Naive thymus-derived CD4-positive, alpha-beta T cell (primary cell): ENCODE measurements at regions not wholly inside any gene's neighbourhood (a gene's known extent, or its start where the extent isn't known, plus 50 kb on each side); places are given as distances from the start of the nearest gene placed in this dataset.

Source experiments
- ATAC-seq: fragments of 150-1000 bp; cut with Tn5 transposase; 2 replicates; pipeline ENCODE4 v1.10.0; 2021; ENCODE audit warnings: mild to moderate bottlenecking, moderate library complexity
- CTCF ChIA-PET: fragments of 350-600 bp; sonication (Branson Sonifier 250); formaldehyde crosslinking; loops from one replicate; lab custom pipeline; 2021; ENCODE audit warnings: antibody characterized with exemption; lab: Charles Lee
- POLR2A ChIA-PET: fragments of 350-600 bp; sonication (Branson Sonifier 250); formaldehyde crosslinking; loops from one replicate; lab custom pipeline; 2021; ENCODE audit warnings: antibody characterized with exemption, inconsistent platforms; lab: Charles Lee
- DNase-seq, 9 donors: peaks; one replicate each; pipeline versions ENCODE4 v3.0.0 to v3.0.0-alpha.2; 2020 to 2022; ENCODE audit warnings: mixed read lengths in 1 of 9
- H3K27ac ChIP-seq: one replicate; pipeline ENCODE4 v1.7.0; 2013; ENCODE audit warnings: mild to moderate bottlenecking, low read depth, low read length, moderate library complexity
- H3K27me3 ChIP-seq, 2 donors: one replicate each; pipeline ENCODE4 v1.7.0; 2013; ENCODE audit warnings: low read length in 2 of 2, mild to moderate bottlenecking in 2 of 2, moderate library complexity in 2 of 2; ENCODE audit not compliant: control insufficient read depth in 2 of 2, insufficient read depth in 2 of 2
- H3K36me3 ChIP-seq, 3 experiments: 1 replicate in 2 of 3; 2 replicates in 1 of 3; pipeline ENCODE4 v1.7.0; 2013; ENCODE audit warnings: low read length in 3 of 3, mild to moderate bottlenecking in 3 of 3, moderate library complexity in 1 of 3; ENCODE audit not compliant: insufficient read depth in 3 of 3, control insufficient read depth in 2 of 3
- H3K4me1 ChIP-seq, 2 donors: one replicate each; pipeline ENCODE4 v1.7.0; 2013; ENCODE audit warnings: low read length in 2 of 2, mild to moderate bottlenecking in 2 of 2, moderate library complexity in 1 of 2; ENCODE audit not compliant: control insufficient read depth in 2 of 2, insufficient read depth in 2 of 2
- H3K4me3 ChIP-seq: 2 replicates; pipeline ENCODE4 v1.7.0; 2013; ENCODE audit warnings: mild to moderate bottlenecking, low read length
- H3K9me3 ChIP-seq, 3 experiments: 1 replicate in 2 of 3; 2 replicates in 1 of 3; pipeline ENCODE4 v1.7.0; 2013; ENCODE audit warnings: low read length in 3 of 3; ENCODE audit not compliant: control insufficient read depth in 2 of 3
- H3K27ac Mint-ChIP-seq, 9 donors: one replicate each; pipeline ENCODE4 v1.8.0; 2020 to 2022; ENCODE audit warnings: mixed read lengths in 9 of 9, mild to moderate bottlenecking in 8 of 9, moderate library complexity in 5 of 9, inconsistent platforms in 2 of 9
- H3K27me3 Mint-ChIP-seq, 5 donors: one replicate each; pipeline ENCODE4 v1.8.0; 2021 to 2022; ENCODE audit warnings: mixed read lengths in 5 of 5, mild to moderate bottlenecking in 1 of 5
- H3K36me3 Mint-ChIP-seq, 5 donors: one replicate each; pipeline ENCODE4 v1.8.0; 2020 to 2022; ENCODE audit warnings: mixed read lengths in 5 of 5, mild to moderate bottlenecking in 3 of 5, inconsistent platforms in 1 of 5
- H3K4me1 Mint-ChIP-seq, 7 donors: one replicate each; pipeline ENCODE4 v1.8.0; 2020 to 2022; ENCODE audit warnings: mixed read lengths in 7 of 7, mild to moderate bottlenecking in 3 of 7, inconsistent platforms in 1 of 7
- H3K4me3 Mint-ChIP-seq, 10 donors: one replicate each; pipeline ENCODE4 v1.8.0; 2020 to 2022; ENCODE audit warnings: mild to moderate bottlenecking in 10 of 10, mixed read lengths in 10 of 10, moderate library complexity in 6 of 10, inconsistent platforms in 2 of 10
- H3K9me3 Mint-ChIP-seq, 11 donors: one replicate each; pipeline ENCODE4 v1.8.0; 2020 to 2022; ENCODE audit warnings: mixed read lengths in 11 of 11, mild to moderate bottlenecking in 4 of 11, inconsistent platforms in 1 of 11, moderate library complexity in 1 of 11
- intact Hi-C, 2 donors: fragments of 100-400 bp; cut with micrococcal nuclease; formaldehyde crosslinking; loops; one replicate each; pipeline ENCODE4 v1.15.1; 2023

DNA sequence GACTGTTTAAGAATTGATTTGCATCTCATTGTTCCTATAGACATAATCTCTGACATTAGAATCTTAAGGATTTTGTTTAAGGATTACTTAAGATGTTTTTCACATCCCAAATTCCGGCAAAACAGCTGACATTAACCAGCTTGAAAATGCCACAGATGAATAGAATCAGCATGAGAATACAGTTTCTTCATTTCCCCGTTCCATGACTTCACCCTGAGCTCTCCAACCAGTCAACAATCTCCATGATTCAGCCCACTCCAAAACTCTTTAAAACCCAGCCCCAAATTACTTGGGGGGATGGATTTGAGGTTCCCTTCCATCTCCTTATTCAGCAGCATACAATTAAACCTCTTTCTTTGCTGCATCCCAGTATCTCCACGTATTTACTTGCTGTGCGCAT lies 201.0 kb downstream of the LYPLAL1 start:
- peaks cover 0 to 8% (median 0%) of the 10 kb centered on the region in 11 donors for H3K9me3 Mint-ChIP-seq
- POLR2A ChIA-PET = no interaction called here
- no peaks in the 10 kb centered on the region for H3K27me3 Mint-ChIP-seq
- Histone ChIP-seq H3K4me3 (no peak overlapping the region), H3K27me3 (no peaks in the 10 kb centered on the region), H3K36me3 (no peaks in the 10 kb centered on the region), H3K9me3 (no peaks in the 10 kb centered on the region), H3K27ac (no peak overlapping the region), H3K4me1 (no peaks in the 10 kb centered on the region)
- ATAC-seq (no peak), DNase-seq (no peak)
- no peak overlapping the region for H3K27ac Mint-ChIP-seq
- intact Hi-C loops = no loop called here
- H3K4me1 Mint-ChIP-seq = no peaks in the 10 kb centered on the region
- CTCF ChIA-PET = no interaction called here
- H3K4me3 Mint-ChIP-seq = no peak overlapping the region
- H3K36me3 Mint-ChIP-seq = no peaks in the 10 kb centered on the region

DNA sequence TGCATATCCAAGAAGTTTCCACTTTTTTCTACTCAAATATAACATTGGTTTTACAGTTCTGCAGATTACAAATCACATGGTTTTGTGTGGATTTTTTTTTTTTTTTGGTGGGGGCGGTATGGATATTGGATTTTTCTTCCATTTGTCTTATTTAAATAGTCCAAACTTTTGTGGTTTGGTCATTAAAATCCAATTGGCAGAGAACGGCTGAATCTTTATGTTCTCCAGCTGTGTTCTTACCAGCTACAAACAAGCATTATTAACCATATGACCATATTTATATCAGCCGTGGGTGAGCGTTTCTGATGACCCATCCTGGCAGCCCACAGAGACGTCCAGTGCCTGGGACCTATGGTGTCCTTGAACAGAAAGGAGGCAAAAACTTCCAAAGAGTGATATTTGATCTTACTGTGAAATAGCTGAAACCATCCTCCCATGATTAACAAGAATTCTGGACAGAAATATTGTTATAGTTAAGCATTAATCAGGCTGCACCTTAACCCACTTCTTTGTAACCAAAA lies 200.4 kb downstream of the LYPLAL1 start:
- Mint-ChIP-seq H3K4me3 (no peak overlapping the region), H3K4me1 (no peaks in the 10 kb centered on the region), H3K36me3 (no peaks in the 10 kb centered on the region), H3K9me3 (peaks cover 0 to 8% (median 0%) of the 10 kb centered on the region in 11 donors), H3K27me3 (no peaks in the 10 kb centered on the region), H3K27ac (no peak overlapping the region)
- ATAC-seq (no peak), DNase-seq (no peak)
- Histone ChIP-seq H3K4me3 (no peak overlapping the region), H3K27ac (no peak overlapping the region), H3K27me3 (no peaks in the 10 kb centered on the region), H3K36me3 (no peaks in the 10 kb centered on the region), H3K4me1 (no peaks in the 10 kb centered on the region), H3K9me3 (no peaks in the 10 kb centered on the region)
- ChIA-PET CTCF (no interaction called here), POLR2A (no interaction called here)
- intact Hi-C loops = no loop called here

DNA sequence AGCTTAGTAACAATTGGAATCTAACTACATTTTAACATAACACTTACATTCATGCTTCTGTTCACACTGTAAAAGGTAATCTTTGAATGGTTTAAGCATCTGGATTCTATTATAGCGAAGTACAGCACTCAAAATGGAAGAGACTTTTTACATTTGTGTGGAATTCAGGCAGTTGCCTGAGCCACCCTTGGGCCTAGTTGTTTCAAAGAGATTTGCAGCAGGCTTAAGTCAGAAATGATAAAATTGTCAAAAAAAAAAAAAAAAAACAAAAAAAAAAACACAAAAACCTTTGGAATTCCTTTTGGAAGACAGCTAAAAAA lies 199.9 kb downstream of the LYPLAL1 start:
- no peaks in the 10 kb centered on the region for H3K27me3 Mint-ChIP-seq
- H3K36me3 ChIP-seq = no peaks in the 10 kb centered on the region
- ATAC-seq (no peak), DNase-seq (no peak)
- H3K4me3 ChIP-seq = no peak overlapping the region
- H3K9me3 ChIP-seq = no peaks in the 10 kb centered on the region
- H3K27me3 ChIP-seq = no peaks in the 10 kb centered on the region
- intact Hi-C loops = no loop called here
- peaks cover 0 to 8% (median 0%) of the 10 kb centered on the region in 11 donors for H3K9me3 Mint-ChIP-seq
- H3K27ac Mint-ChIP-seq = no peak overlapping the region
- ChIA-PET CTCF (no interaction called here), POLR2A (no interaction called here)
- no peaks in the 10 kb centered on the region for H3K4me1 Mint-ChIP-seq
- H3K27ac ChIP-seq = no peak overlapping the region
- H3K36me3 Mint-ChIP-seq = no peaks in the 10 kb centered on the region
- H3K4me3 Mint-ChIP-seq = no peak overlapping the region
- no peaks in the 10 kb centered on the region for H3K4me1 ChIP-seq

DNA sequence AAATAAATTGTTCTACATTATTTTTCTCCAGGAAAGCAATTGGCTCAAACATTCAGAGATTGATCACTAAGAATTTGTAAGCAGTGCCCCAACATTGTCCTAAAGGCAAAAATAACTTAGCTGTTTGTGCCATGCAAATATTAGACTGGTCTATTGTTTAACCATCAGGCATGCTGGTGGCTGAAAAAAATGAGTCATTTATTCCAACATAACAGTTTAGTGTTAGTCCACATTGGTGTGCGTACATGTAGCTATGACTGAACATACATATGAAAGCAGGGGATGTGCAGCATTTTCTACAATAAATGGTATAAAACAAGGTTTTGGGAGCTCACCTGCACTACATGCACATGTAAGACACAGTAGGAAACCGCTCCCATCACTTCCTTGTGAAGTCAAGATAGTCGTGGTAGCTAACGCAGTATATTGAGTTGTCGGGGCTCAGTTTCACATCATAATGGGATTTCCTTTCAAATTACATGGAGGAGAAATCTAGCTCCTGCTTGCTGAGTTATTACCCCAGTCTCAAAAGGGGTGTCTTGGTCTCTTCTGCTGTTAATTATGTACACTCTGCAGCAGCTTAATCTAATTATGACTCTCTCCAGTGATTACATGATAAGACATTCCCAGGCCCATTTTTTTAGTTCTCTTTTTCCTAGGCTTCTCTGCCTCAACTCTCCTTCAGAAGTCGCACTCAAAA lies 199.4 kb downstream of the LYPLAL1 start:
- no peaks in the 10 kb centered on the region for H3K4me1 ChIP-seq
- Mint-ChIP-seq H3K27me3 (no peaks in the 10 kb centered on the region), H3K9me3 (peaks cover 0 to 7% (median 0%) of the 10 kb centered on the region in 11 donors), H3K36me3 (no peaks in the 10 kb centered on the region), H3K27ac (no peak overlapping the region), H3K4me1 (no peaks in the 10 kb centered on the region), H3K4me3 (no peak overlapping the region)
- ATAC-seq (no peak), DNase-seq (no peak)
- ChIA-PET POLR2A (no interaction called here), CTCF (no interaction called here)
- no peaks in the 10 kb centered on the region for H3K9me3 ChIP-seq
- H3K4me3 ChIP-seq = no peak overlapping the region
- no peaks in the 10 kb centered on the region for H3K27me3 ChIP-seq
- H3K27ac ChIP-seq = no peak overlapping the region
- no peaks in the 10 kb centered on the region for H3K36me3 ChIP-seq
- intact Hi-C loops = no loop called here

DNA sequence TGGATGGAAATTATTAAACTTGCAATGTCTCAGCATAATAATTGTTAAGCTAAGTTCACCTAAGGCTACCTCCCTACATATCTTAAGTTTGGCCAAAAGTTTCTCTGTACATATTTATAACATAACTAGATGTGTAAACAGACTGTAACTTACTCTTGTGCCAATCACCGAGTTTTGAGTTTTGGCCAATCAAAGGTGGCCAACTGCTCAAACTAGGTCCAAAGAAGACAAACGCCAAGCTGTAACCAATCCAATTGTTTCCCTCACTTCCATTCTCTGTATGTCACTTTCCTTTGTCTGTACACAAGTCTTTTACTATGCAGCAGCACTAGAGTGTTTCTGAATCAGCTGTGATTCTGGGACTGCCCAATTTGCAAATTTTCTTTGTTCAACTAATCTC lies 197.8 kb downstream of the LYPLAL1 start:
- Histone ChIP-seq H3K27me3 (no peaks in the 10 kb centered on the region), H3K4me3 (no peak overlapping the region), H3K36me3 (no peaks in the 10 kb centered on the region), H3K9me3 (no peaks in the 10 kb centered on the region), H3K27ac (no peak overlapping the region), H3K4me1 (no peaks in the 10 kb centered on the region)
- no peak for ATAC-seq
- DNase-seq = no peak
- ChIA-PET POLR2A (no interaction called here), CTCF (no interaction called here)
- H3K4me1 Mint-ChIP-seq = no peaks in the 10 kb centered on the region
- H3K9me3 Mint-ChIP-seq = peaks cover 0 to 4% (median 0%) of the 10 kb centered on the region in 11 donors
- no peak overlapping the region for H3K4me3 Mint-ChIP-seq
- no peaks in the 10 kb centered on the region for H3K27me3 Mint-ChIP-seq
- intact Hi-C loops = no loop called here
- H3K27ac Mint-ChIP-seq = no peak overlapping the region
- no peaks in the 10 kb centered on the region for H3K36me3 Mint-ChIP-seq

DNA sequence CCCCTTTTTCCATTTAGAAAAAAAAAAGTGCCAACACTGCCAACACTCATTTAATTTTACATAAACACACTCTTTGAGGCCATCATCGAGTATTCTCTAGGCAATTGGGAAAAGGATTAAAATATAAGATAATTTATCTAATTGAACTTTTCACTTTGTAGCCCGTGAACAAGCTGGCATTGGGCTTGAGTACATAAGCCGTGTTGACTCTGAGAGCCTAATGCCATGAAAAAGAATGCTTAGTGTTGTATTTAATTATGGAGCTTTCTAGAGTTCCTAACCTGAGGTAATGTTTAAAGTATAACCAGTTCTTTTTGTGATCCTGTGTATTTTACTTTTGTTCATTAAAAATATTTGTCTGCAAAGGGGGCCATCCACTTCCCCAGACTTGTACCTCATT lies 193.8 kb downstream of the LYPLAL1 start:
- H3K4me3 Mint-ChIP-seq = no peak overlapping the region
- CTCF ChIA-PET = interaction anchor here (0.7 kb wide), 1 partner anchor 25 kb away, joined by 4 read pairs; no protein-coding TSS in a partner anchor
- intact Hi-C loops = no loop called here

DNA sequence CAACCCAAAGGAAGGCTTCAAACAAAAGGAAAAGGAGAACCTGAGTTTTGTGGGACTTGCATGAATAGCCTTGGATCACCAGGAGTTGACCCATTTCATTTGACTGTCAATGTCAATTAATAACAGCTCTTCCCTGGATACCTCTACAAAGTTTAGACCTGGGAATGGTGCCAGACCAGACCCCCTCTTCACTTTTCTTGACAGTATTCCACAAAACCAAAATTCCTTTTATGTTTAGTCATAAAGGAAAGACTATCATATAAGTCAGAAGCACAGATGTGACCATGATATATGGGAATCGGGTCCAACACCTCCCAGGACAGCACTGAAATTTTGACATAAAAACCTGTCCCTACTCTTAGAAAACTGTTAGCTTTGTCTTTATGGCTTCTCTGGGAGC lies 191.8 kb downstream of the LYPLAL1 start:
- no peaks in the 10 kb centered on the region for H3K36me3 Mint-ChIP-seq
- H3K4me3 ChIP-seq = no peak overlapping the region
- no peak for DNase-seq
- no peaks in the 10 kb centered on the region for H3K27me3 Mint-ChIP-seq
- POLR2A ChIA-PET = no interaction called here
- no peak for ATAC-seq
- no peaks in the 10 kb centered on the region for H3K9me3 ChIP-seq
- H3K4me3 Mint-ChIP-seq = no peak overlapping the region
- intact Hi-C loops = no loop called here
- no peaks in the 10 kb centered on the region for H3K36me3 ChIP-seq
- peaks cover 0 to 4% (median 0%) of the 10 kb centered on the region in 11 donors for H3K9me3 Mint-ChIP-seq
- no peaks in the 10 kb centered on the region for H3K4me1 ChIP-seq
- H3K4me1 Mint-ChIP-seq = no peaks in the 10 kb centered on the region
- no peaks in the 10 kb centered on the region for H3K27me3 ChIP-seq
- no peak overlapping the region for H3K27ac ChIP-seq
- CTCF ChIA-PET = no interaction called here
- no peak overlapping the region for H3K27ac Mint-ChIP-seq

More for the DNA sequence above, 193.8 kb downstream of the LYPLAL1 start:
- H3K4me3 ChIP-seq = no peak overlapping the region
- no peaks in the 10 kb centered on the region for H3K27me3 Mint-ChIP-seq
- peaks cover 0 to 4% (median 0%) of the 10 kb centered on the region in 11 donors for H3K9me3 Mint-ChIP-seq
- no peaks in the 10 kb centered on the region for H3K27me3 ChIP-seq
- H3K36me3 ChIP-seq = no peaks in the 10 kb centered on the region
- no peaks in the 10 kb centered on the region for H3K36me3 Mint-ChIP-seq
- no peaks in the 10 kb centered on the region for H3K9me3 ChIP-seq
- H3K4me1 ChIP-seq = no peaks in the 10 kb centered on the region
- POLR2A ChIA-PET = no interaction called here
- no peak overlapping the region for H3K27ac ChIP-seq
- no peak for ATAC-seq
- H3K27ac Mint-ChIP-seq = no peak overlapping the region
- DNase-seq = no peak
- no peaks in the 10 kb centered on the region for H3K4me1 Mint-ChIP-seq
